ENCODE measurements at regions not wholly inside any gene's neighbourhood (a gene's known extent, or its start where the extent isn't known, plus 50 kb on each side); places are given as distances from the start of the nearest gene placed in this dataset.
A peak's percentile ranks its signal among the peaks of the same experiment; 100 is the strongest.

DNA sequence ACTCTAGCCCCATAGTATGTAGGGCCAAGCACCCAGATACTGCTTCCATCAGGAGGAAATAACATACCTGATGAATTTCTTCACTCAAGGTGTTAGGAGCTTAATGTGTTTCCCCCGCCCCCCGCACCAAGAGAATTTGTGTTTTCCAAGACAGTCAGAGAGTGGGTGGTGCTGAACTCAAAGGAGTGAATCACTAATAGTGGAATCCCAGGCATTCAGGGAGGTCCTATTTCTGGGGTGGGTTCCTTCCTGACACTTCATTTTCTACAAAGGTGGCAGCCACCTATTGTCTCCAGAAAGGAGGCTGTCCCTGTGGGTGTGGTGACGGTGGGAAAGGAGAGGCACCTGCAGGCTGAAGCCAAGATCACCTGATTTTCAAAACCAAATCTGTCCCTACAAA lies 50.8 kb upstream of the ELF5 start:
- DNase-seq, result no peak

DNA sequence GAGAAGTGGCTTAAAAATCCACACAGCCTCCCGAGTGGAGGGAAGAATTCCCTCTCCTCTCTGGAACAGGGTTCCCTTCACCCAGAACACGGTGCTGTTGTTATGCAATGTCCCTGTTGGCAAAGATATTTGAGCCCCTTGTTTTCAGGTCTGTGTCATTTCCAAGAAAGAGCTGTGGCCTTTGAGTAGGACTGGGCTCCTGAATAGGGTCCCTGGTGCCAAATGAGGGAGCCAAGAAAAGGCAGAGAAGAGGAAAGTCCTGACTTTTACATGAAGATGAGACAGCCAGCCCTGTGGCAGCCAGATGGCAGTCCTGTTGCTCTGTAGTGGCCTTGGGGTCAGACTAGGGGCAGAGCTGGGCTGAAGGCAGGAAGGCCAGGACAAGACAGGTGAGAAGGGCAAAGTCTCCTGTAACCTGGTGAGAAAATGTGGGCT lies 51.2 kb upstream of the ELF5 start:
- DNase-seq, result no peak

DNA sequence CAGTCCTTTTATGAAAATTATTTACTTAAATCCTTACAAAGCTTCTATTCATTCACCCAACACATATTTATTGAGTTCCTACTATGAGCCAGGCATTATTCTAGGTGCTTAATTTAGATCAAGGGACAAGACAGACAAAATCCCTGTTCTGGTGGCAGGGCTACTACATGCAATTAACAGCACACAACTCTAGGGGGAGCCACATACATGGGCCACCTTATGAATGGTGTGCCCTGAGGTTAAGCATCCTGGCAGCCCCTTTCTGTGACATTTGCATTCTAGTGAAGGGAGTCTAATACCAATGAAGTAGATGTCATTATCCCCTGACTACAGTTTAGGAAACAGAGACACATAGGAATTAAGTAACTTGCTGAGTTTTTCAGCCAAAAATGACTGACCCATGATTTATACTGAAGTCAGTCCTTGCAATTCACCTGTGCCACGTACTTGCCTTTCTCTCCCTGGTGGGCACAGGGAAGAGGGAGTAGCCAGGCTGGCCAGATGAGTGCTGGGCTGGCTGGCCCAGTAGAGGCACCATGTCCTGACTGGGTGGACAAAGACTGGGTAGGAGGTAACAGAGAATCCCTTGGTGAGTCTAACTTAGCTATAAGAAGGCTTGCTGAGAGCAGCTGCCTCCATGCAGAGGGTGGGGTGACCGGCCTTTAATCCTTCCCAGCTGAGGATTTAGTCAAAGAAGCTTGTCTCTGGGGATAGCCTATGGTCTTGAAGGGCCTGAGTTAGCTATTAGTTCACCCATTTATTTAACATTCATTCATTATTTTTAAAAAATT lies 52.0 kb upstream of the ELF5 start:
- DNase-seq, result peak in 1 of 5 experiments; percentile 12

DNA sequence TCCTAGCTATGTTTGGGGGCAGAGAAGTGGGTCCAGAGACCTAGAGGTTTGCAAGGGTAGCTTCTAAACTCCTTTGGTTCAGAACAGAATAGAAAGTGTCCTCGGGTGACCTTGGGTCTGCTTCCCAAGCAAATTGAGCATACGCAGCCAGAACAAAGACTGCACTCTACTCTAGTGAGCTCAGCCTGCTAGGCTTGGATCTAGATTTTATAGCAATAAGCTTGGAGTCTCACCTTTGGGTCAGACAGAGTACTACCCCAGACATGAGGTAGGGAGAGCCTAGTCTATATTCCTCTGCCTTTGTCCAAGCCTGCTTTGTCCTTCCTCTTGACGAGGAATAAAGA lies 52.6 kb upstream of the ELF5 start:
- no peak for DNase-seq

DNA sequence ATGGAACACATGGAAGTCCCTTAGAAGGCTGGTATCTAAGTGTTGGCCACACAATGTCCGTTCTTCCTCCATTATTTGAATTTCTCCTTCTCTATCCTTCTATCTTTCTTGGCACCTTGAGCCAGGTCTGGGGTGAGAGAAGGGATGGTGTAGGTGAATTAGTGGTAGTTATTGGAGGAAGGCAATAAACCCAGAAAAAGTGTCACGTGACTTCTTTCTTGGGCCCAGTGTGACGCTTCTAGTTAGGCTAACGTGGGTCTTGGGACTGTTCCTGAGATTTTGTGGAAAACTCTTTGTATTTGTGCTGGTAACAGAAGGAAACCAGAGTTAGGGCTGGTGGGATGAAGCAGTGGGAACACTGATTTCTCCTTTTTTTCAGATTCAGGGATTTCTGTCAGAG lies 53.1 kb upstream of the ELF5 start:
- no peak for DNase-seq

DNA sequence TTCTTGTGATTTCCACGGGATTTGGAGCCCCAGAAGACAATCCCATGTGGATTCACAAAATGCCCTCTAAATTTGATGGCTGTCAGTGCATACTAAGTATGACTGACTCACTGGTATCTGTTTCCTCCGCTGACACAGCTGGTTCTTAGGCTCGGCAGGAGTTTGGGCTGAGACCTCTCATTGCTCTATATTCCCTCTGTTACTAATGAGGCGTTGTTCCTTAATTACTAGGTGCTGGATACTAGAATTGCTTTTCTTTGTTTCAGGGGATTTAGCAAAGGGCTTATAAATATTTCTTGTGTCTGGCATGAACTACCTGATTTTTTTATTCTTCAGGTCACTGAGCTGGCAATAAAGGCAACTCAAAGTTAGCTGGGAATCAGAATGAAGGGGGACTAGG lies 53.2 kb upstream of the EHF start:
- no peak for DNase-seq

DNA sequence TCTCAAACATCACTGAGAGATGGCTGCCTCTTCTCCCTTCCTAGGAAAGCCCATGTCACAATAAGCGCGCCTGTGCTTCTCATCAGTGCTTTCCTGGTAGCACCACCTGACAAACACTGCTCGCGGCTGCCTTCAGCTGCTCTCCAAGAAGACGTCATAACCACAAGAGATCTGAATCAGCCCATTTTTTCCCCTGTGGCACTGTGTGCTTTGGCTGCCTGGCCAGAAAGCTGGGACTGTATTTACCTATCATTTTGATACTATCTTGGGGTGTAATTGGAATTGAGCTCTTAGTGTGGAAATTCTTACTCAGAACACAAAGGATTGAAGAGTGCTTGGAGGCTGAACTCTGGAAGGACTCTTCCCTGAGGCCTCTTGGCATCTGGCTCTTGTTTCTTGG lies 50.3 kb upstream of the EHF start:
- DNase-seq, result peak in 1 of 5 experiments; percentile 52
